Naive thymus-derived CD4-positive, alpha-beta T cell (primary cell): ENCODE measurements at regions not wholly inside any gene's neighbourhood (a gene's known extent, or its start where the extent isn't known, plus 50 kb on each side); places are given as distances from the start of the nearest gene placed in this dataset.
A peak's percentile ranks its signal among the peaks of the same experiment; 100 is the strongest.
"Not testable (repeated sequence)": the region's sequence is repeated elsewhere in the genome, so short reads cannot be mapped to it uniquely, and the experiment has no call there.

Experiments
- ATAC-seq: fragments of 150-1000 bp; cut with Tn5 transposase; 2 replicates; pipeline ENCODE4 v1.10.0; 2021; ENCODE audit warnings: mild to moderate bottlenecking, moderate library complexity
- CTCF ChIA-PET: fragments of 350-600 bp; sonication (Branson Sonifier 250); formaldehyde crosslinking; loops from one replicate; lab custom pipeline; 2021; ENCODE audit warnings: antibody characterized with exemption; lab: Charles Lee
- POLR2A ChIA-PET: fragments of 350-600 bp; sonication (Branson Sonifier 250); formaldehyde crosslinking; loops from one replicate; lab custom pipeline; 2021; ENCODE audit warnings: antibody characterized with exemption, inconsistent platforms; lab: Charles Lee
- DNase-seq, 9 donors: peaks; one replicate each; pipeline versions ENCODE4 v3.0.0 to v3.0.0-alpha.2; 2020 to 2022; ENCODE audit warnings: mixed read lengths in 1 of 9
- H3K27ac ChIP-seq: one replicate; pipeline ENCODE4 v1.7.0; 2013; ENCODE audit warnings: mild to moderate bottlenecking, low read depth, low read length, moderate library complexity
- H3K27me3 ChIP-seq, 2 donors: one replicate each; pipeline ENCODE4 v1.7.0; 2013; ENCODE audit warnings: low read length in 2 of 2, mild to moderate bottlenecking in 2 of 2, moderate library complexity in 2 of 2; ENCODE audit not compliant: control insufficient read depth in 2 of 2, insufficient read depth in 2 of 2
- H3K36me3 ChIP-seq, 3 experiments: 1 replicate in 2 of 3; 2 replicates in 1 of 3; pipeline ENCODE4 v1.7.0; 2013; ENCODE audit warnings: low read length in 3 of 3, mild to moderate bottlenecking in 3 of 3, moderate library complexity in 1 of 3; ENCODE audit not compliant: insufficient read depth in 3 of 3, control insufficient read depth in 2 of 3
- H3K4me1 ChIP-seq, 2 donors: one replicate each; pipeline ENCODE4 v1.7.0; 2013; ENCODE audit warnings: low read length in 2 of 2, mild to moderate bottlenecking in 2 of 2, moderate library complexity in 1 of 2; ENCODE audit not compliant: control insufficient read depth in 2 of 2, insufficient read depth in 2 of 2
- H3K4me3 ChIP-seq: 2 replicates; pipeline ENCODE4 v1.7.0; 2013; ENCODE audit warnings: mild to moderate bottlenecking, low read length
- H3K9me3 ChIP-seq, 3 experiments: 1 replicate in 2 of 3; 2 replicates in 1 of 3; pipeline ENCODE4 v1.7.0; 2013; ENCODE audit warnings: low read length in 3 of 3; ENCODE audit not compliant: control insufficient read depth in 2 of 3
- H3K27ac Mint-ChIP-seq, 9 donors: one replicate each; pipeline ENCODE4 v1.8.0; 2020 to 2022; ENCODE audit warnings: mixed read lengths in 9 of 9, mild to moderate bottlenecking in 8 of 9, moderate library complexity in 5 of 9, inconsistent platforms in 2 of 9
- H3K27me3 Mint-ChIP-seq, 5 donors: one replicate each; pipeline ENCODE4 v1.8.0; 2021 to 2022; ENCODE audit warnings: mixed read lengths in 5 of 5, mild to moderate bottlenecking in 1 of 5
- H3K36me3 Mint-ChIP-seq, 5 donors: one replicate each; pipeline ENCODE4 v1.8.0; 2020 to 2022; ENCODE audit warnings: mixed read lengths in 5 of 5, mild to moderate bottlenecking in 3 of 5, inconsistent platforms in 1 of 5
- H3K4me1 Mint-ChIP-seq, 7 donors: one replicate each; pipeline ENCODE4 v1.8.0; 2020 to 2022; ENCODE audit warnings: mixed read lengths in 7 of 7, mild to moderate bottlenecking in 3 of 7, inconsistent platforms in 1 of 7
- H3K4me3 Mint-ChIP-seq, 10 donors: one replicate each; pipeline ENCODE4 v1.8.0; 2020 to 2022; ENCODE audit warnings: mild to moderate bottlenecking in 10 of 10, mixed read lengths in 10 of 10, moderate library complexity in 6 of 10, inconsistent platforms in 2 of 10
- H3K9me3 Mint-ChIP-seq, 11 donors: one replicate each; pipeline ENCODE4 v1.8.0; 2020 to 2022; ENCODE audit warnings: mixed read lengths in 11 of 11, mild to moderate bottlenecking in 4 of 11, inconsistent platforms in 1 of 11, moderate library complexity in 1 of 11
- intact Hi-C, 2 donors: fragments of 100-400 bp; cut with micrococcal nuclease; formaldehyde crosslinking; loops; one replicate each; pipeline ENCODE4 v1.15.1; 2023

DNA sequence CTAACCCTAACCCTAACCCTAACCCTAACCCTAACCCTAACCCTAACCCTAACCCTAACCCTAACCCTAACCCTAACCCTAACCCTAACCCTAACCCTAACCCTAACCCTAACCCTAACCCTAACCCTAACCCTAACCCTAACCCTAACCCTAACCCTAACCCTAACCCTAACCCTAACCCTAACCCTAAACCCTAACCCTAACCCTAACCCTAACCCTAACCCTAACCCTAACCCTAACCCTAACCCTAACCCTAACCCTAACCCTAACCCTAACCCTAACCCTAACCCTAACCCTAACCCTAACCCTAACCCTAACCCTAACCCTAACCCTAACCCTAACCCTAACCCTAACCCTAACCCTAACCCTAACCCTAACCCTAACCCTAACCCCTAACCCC is 80.6 kb upstream of the PLEKHG4B start:
- ATAC-seq, POLR2A ChIA-PET: not testable (repeated sequence)

GRCh38 chr5:11898-12297 is 80.1 kb upstream of the PLEKHG4B start:
- ChIA-PET CTCF (no interaction called here), POLR2A (no interaction called here)
- DNase-seq (no peak), ATAC-seq (no peak)
- Mint-ChIP-seq H3K36me3 (no peaks in the 10 kb centered on the region), H3K9me3 (peaks cover 0 to 6% (median 0%) of the 10 kb centered on the region in 11 donors), H3K27ac (no peak overlapping the region), H3K4me1 (no peaks in the 10 kb centered on the region), H3K4me3 (no peak overlapping the region), H3K27me3 (peaks cover 3 to 17% (median 15%) of the 10 kb centered on the region in 5 donors)
- H3K27me3 ChIP-seq = no peaks in the 10 kb centered on the region
- no peaks in the 10 kb centered on the region for H3K36me3 ChIP-seq
- intact Hi-C loops = no loop called here
- H3K27ac ChIP-seq = no peak overlapping the region
- H3K9me3 ChIP-seq = no peaks in the 10 kb centered on the region
- H3K4me3 ChIP-seq = no peak overlapping the region
- H3K4me1 ChIP-seq = no peaks in the 10 kb centered on the region

More for the DNA sequence above, 80.6 kb upstream of the PLEKHG4B start:
- H3K4me1 Mint-ChIP-seq, H3K27me3 ChIP-seq, H3K9me3 Mint-ChIP-seq, H3K27ac ChIP-seq, CTCF ChIA-PET, H3K27ac Mint-ChIP-seq, H3K9me3 ChIP-seq, H3K4me3 ChIP-seq, H3K36me3 ChIP-seq, H3K4me3 Mint-ChIP-seq, H3K36me3 Mint-ChIP-seq, H3K4me1 ChIP-seq, intact Hi-C loops: not testable (repeated sequence)
- peak in 8 of 9 donors; percentile 10 to 82 (median 28) for DNase-seq
- peaks cover 3 to 17% (median 12%) of the 10 kb centered on the region in 5 donors for H3K27me3 Mint-ChIP-seq

DNA sequence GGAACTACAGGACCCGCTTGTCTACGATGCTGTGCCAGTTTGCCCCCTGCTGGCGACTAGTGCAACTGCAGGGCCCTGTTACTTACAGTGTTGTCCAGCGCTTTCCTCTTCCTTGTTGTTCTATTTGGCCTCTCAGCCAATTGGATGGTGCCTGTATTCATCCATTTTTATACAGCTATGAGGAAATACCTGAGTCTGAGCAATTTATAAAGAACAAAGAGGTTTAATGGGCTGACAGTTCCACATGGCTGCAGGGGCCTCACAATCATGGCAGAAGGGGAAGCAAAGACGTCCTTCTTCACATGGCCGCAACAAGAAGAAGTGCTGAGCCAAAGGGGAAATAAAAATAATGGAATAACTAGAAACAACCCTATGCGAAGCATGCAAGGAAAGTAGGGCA is 78.7 kb upstream of the PLEKHG4B start:
- H3K27me3 Mint-ChIP-seq = peaks cover 3 to 20% (median 17%) of the 10 kb centered on the region in 5 donors
- ChIA-PET POLR2A (no interaction called here), CTCF (no interaction called here)
- Histone ChIP-seq H3K9me3 (no peaks in the 10 kb centered on the region), H3K27ac (no peak overlapping the region), H3K36me3 (no peaks in the 10 kb centered on the region), H3K4me1 (no peaks in the 10 kb centered on the region), H3K27me3 (no peaks in the 10 kb centered on the region), H3K4me3 (no peak overlapping the region)
- no peak overlapping the region for H3K4me3 Mint-ChIP-seq
- H3K4me1 Mint-ChIP-seq = no peaks in the 10 kb centered on the region
- intact Hi-C loops = no loop called here
- H3K36me3 Mint-ChIP-seq = no peaks in the 10 kb centered on the region
- H3K9me3 Mint-ChIP-seq = peaks cover 0 to 6% (median 0%) of the 10 kb centered on the region in 11 donors
- no peak overlapping the region for H3K27ac Mint-ChIP-seq
- ATAC-seq = no peak
- DNase-seq = no peak

DNA sequence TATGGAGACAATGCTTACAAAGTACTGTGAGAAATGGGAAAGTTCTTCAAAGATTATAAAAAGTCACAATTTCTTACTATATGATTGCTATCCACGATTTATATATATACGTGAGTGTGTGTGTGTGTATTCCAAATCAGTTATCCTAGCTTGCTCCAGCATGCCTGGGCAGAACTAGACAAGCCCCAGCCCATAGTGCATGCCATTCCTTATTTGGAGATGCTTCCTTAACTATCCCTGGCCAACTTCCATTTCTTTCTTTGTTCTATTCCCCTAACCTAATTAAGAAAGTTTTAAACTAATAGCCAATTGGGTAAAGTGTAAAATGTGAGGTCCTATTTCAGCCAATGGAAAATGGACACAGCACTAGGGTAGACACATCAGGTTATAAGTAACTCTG is 77.3 kb upstream of the PLEKHG4B start:
- H3K36me3 Mint-ChIP-seq, H3K4me3 ChIP-seq, H3K4me3 Mint-ChIP-seq, H3K4me1 ChIP-seq, H3K27me3 ChIP-seq, H3K9me3 Mint-ChIP-seq, H3K27ac ChIP-seq, ATAC-seq, DNase-seq, H3K27ac Mint-ChIP-seq, H3K9me3 ChIP-seq, H3K36me3 ChIP-seq, CTCF ChIA-PET, POLR2A ChIA-PET, H3K4me1 Mint-ChIP-seq, intact Hi-C loops: not testable (repeated sequence)
- H3K27me3 Mint-ChIP-seq = peaks cover 3 to 27% (median 21%) of the 10 kb centered on the region in 5 donors

DNA sequence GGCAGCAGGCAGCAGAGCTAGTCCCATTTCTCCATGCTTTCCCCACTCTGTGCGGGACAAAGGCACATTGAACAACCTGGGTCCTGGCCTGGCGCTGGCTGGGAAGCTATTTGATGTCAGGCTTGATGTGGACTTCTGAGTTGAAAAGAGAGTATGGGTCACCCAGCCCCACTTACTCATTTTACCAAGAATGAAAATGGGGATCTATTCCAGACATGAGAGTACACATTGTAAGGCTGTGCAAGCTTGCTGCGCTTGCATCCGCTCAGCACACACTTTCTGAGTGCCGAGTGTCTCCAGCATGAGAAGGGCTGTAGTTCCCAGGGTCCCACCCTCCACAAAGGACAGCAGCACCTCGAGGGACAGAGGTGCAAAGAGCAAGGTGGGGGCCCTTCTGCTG is 71.7 kb upstream of the PLEKHG4B start:
- H3K4me3 Mint-ChIP-seq, ATAC-seq, intact Hi-C loops, H3K27ac Mint-ChIP-seq, H3K36me3 ChIP-seq, H3K9me3 Mint-ChIP-seq, H3K36me3 Mint-ChIP-seq, DNase-seq, H3K9me3 ChIP-seq, CTCF ChIA-PET, H3K4me3 ChIP-seq, H3K27ac ChIP-seq, H3K27me3 ChIP-seq, POLR2A ChIA-PET, H3K4me1 ChIP-seq, H3K4me1 Mint-ChIP-seq: not testable (repeated sequence)
- peaks cover 16 to 51% (median 44%) of the 10 kb centered on the region in 5 donors for H3K27me3 Mint-ChIP-seq

- Mint-ChIP-seq H3K9me3 (peaks cover 0 to 5% (median 0%) of the 10 kb centered on the region in 11 donors), H3K4me3 (no peak overlapping the region), H3K27me3 (peaks cover 13 to 47% (median 38%) of the 10 kb centered on the region in 5 donors), H3K27ac (no peak overlapping the region), H3K4me1 (no peaks in the 10 kb centered on the region), H3K36me3 (no peaks in the 10 kb centered on the region)
- ATAC-seq = no peak
- Histone ChIP-seq H3K4me1 (no peaks in the 10 kb centered on the region), H3K36me3 (no peaks in the 10 kb centered on the region), H3K9me3 (no peaks in the 10 kb centered on the region), H3K4me3 (no peak overlapping the region), H3K27me3 (no peaks in the 10 kb centered on the region), H3K27ac (no peak overlapping the region)
- no peak for DNase-seq
- intact Hi-C loops = no loop called here
- ChIA-PET POLR2A (no interaction called here), CTCF (no interaction called here)
Observed at GRCh38 chr5:21654-22233, 70.2 kb upstream of the PLEKHG4B start.

GRCh38 chr5:23907-24306 is 68.1 kb upstream of the PLEKHG4B start:
- H3K9me3 ChIP-seq, H3K4me1 Mint-ChIP-seq, H3K27me3 ChIP-seq, H3K4me3 Mint-ChIP-seq, H3K27ac ChIP-seq, intact Hi-C loops, H3K36me3 ChIP-seq, ATAC-seq, DNase-seq, H3K4me1 ChIP-seq, H3K27ac Mint-ChIP-seq, POLR2A ChIA-PET, H3K4me3 ChIP-seq, CTCF ChIA-PET, H3K36me3 Mint-ChIP-seq: not testable (repeated sequence)
- Mint-ChIP-seq H3K27me3 (peaks cover 13 to 63% (median 51%) of the 10 kb centered on the region in 5 donors), H3K9me3 (peaks cover 6 to 20% (median 11%) of the 10 kb centered on the region in 11 donors)
